Lower leg skin (tissue), 3 donors: ENCODE measurements at regions not wholly inside any gene's neighbourhood (a gene's known extent, or its start where the extent isn't known, plus 50 kb on each side); places are given as distances from the start of the nearest gene placed in this dataset.

Source experiments
- CTCF ChIP-seq, 3 donors: fragments of 450-650 bp; IDR thresholded peaks; one replicate each; pipeline ENCODE4 v1.5.1; 2016; ENCODE audit warnings: antibody characterized with exemption in 3 of 3, mild to moderate bottlenecking in 3 of 3, moderate library complexity in 2 of 3
- POLR2A ChIP-seq, 2 donors: fragments of 450-650 bp; IDR thresholded peaks; one replicate each; pipeline ENCODE4 v1.6.1; 2016 to 2017; ENCODE audit warnings: antibody characterized with exemption in 2 of 2, mild to moderate bottlenecking in 1 of 2, moderate library complexity in 1 of 2

- TF ChIP-seq CTCF (IDR thresholded peaks at IDR 0.05) (no peak), POLR2A (IDR thresholded peaks at IDR 0.05) (no peak)
These were observed 306.2 kb upstream of the ZFP64 start for GRCh38 chr20:52497731-52498130.
